Peyer's patch (tissue), 4 donors: ENCODE measurements at regions not wholly inside any gene's neighbourhood (a gene's known extent, or its start where the extent isn't known, plus 50 kb on each side); places are given as distances from the start of the nearest gene placed in this dataset.

Experiments
- POLR2A ChIP-seq, 2 donors: fragments of 450-650 bp; IDR thresholded peaks; one replicate each; pipeline ENCODE4 v1.5.1; 2017; ENCODE audit warnings: antibody characterized with exemption in 2 of 2, mild to moderate bottlenecking in 2 of 2, moderate library complexity in 2 of 2
- TF ChIP-seq, protein P1 (sequence below), 6 experiments: fragments of 450-650 bp in 4 of 6; fragments of 200-600 bp in 2 of 6; sonication (generic) in 1 of 6; IDR thresholded peaks; one replicate each; pipeline ENCODE4 v1.5.1; 2017 to 2019; ENCODE audit warnings: antibody characterized with exemption in 6 of 6, mild to moderate bottlenecking in 3 of 6, moderate library complexity in 1 of 6

DNA sequence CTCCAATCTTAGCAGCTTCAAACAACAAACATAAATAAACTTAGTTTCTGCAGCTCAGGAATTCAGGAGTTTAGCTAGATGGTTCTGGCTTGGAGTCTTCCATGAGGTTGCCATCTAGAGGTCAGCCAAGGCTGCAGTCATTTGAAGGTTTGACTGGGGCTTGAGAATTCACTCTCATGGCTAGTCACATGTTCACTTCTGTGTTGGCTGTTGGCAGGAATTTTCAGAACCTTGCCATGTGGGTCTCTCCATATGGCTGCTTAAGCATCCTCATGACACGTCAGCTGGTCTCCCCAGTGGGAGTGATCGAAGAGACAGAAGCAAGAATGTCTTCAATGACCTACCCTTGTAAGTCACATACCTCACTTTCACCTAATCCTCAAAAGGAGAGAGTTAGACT, 269.2 kb upstream of the CNTN3 start:
- no peak for TF ChIP-seq POLR2A (IDR thresholded peaks at IDR 0.05)
- TF ChIP-seq, protein P1, sequence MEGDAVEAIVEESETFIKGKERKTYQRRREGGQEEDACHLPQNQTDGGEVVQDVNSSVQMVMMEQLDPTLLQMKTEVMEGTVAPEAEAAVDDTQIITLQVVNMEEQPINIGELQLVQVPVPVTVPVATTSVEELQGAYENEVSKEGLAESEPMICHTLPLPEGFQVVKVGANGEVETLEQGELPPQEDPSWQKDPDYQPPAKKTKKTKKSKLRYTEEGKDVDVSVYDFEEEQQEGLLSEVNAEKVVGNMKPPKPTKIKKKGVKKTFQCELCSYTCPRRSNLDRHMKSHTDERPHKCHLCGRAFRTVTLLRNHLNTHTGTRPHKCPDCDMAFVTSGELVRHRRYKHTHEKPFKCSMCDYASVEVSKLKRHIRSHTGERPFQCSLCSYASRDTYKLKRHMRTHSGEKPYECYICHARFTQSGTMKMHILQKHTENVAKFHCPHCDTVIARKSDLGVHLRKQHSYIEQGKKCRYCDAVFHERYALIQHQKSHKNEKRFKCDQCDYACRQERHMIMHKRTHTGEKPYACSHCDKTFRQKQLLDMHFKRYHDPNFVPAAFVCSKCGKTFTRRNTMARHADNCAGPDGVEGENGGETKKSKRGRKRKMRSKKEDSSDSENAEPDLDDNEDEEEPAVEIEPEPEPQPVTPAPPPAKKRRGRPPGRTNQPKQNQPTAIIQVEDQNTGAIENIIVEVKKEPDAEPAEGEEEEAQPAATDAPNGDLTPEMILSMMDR (IDR thresholded peaks at IDR 0.05): no peak
